ENCODE measurements at regions not wholly inside any gene's neighbourhood (a gene's known extent, or its start where the extent isn't known, plus 50 kb on each side); places are given as distances from the start of the nearest gene placed in this dataset.
"Not testable (repeated sequence)": the region's sequence is repeated elsewhere in the genome, so short reads cannot be mapped to it uniquely, and the experiment has no call there.

DNA sequence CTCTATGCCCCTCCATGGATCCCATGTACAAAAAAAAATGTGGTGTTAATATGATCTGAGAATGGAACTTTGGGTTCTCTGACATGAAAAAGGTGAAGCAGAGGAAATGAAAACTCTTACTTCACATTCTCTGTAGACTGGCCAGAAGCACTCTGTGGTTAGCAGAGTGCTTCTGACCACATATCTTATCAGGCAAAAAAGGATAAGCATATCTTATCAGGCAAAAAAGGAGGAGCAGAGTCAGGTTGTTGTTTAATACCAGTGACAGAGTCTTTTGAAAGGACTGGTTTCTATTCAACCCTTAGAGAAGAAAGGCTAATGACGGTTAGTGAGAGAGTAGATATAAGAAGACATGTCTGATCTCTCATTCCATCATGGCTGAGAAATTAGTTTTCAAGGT lies 1404.8 kb downstream of the SLITRK1 start:
- DNase-seq = no peak

DNA sequence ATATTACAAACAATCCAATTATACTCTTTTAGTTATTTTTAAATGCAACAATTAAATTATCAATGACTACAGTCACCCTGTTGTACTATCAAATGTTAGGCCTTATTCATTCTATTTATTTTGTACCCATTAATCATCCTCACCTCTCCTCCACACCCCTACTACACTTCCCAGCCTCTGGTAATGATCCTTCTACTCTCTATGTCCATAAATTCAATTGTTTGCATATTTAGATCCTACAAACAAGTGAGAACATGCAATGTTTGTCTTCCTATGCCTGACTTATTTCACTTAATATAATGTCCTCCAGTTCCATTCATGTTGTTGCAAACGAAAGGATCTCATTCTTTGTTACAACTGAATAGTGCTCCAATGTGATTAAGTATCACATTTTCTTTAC lies 1414.6 kb downstream of the SLITRK1 start:
- no peak for DNase-seq

DNA sequence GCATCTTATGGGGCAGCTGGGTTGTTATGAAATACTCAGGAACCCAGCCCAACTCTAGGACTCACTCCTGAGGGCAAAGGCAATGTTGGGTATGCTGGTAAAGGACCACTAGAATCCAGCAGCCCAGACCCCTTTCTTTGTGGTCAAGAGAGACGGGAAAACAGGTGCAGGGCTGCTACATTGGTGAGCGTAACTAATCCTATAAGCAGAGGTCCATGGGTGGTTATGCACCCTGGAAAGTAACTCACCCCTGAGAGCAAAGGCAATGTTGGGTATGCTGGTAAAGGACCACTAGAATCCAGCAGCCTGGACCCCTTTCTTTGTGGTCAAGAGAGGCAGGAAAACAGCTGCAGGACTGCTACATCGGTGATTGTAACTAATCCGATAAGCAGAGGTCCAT lies 1422.7 kb downstream of the SLITRK1 start:
- DNase-seq = not testable (repeated sequence)

DNA sequence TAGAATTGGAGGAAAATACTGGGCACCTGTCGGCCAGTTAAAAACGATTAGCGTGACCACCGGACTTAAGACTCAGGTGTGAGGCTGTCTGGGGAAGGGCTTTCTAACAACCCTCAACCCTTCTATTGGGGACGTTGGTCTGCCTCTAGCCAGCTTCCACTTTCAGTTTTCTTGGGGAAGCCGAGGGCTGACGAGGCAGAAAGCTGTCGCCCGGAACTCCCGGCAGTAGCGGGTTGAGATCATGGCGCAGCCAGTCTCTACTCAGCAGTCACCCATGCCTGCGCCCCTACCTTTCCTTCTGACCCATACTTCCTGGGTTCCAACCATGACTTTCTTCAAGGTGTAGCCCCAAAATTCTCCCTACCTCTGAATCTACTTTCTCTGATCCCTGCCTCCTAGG lies 1424.1 kb downstream of the SLITRK1 start:
- DNase-seq = no peak

DNA sequence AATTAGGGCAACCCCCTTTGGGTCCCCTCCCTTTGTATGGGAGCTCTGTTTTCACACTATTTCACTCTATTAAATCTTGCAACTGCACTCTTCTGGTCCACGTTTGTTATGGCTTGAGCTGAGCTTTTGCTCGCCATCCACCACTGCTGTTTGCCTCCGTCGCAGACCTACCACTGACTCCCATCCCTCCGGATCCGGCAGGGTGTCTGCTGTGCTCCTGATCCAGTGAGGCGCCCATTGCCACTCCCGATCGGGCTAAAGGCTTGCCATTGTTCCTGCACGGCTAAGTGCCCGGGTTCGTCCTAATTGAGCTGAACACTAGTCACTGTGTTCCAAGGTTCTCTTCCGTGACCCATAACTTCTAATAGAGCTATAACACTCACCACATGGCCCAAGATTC lies 1424.7 kb downstream of the SLITRK1 start:
- not testable (repeated sequence) for DNase-seq

DNA sequence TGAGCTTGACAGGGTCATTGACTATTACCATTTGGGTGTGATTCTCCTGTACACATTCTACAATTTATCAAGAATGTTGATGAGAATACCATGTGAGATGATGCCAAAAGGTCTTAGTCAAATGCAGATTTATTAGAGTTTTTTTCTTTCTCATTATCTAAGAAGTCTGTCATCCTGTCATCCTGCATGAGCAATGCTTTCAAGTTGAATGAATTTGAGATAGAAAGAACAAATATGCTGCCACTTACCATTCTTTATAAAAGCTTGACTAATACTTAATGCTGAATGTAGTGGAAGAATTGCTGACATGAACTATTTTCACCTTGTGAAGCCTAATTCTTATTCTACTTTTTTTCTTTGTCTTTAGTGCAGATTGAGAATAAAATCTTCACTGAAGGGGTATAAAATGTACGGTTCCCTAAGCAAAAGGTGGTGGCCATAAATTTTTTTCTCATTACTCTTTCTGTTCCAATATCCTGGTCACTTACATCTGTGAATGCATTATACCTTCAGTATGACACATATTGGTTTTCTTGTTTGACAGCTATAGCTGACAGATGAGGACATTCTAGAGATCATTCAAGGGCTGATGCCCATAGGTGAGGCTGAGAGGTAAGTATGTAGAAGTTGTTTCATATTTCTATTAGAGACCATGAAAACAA lies 1434.7 kb downstream of the SLITRK1 start:
- no peak for DNase-seq

DNA sequence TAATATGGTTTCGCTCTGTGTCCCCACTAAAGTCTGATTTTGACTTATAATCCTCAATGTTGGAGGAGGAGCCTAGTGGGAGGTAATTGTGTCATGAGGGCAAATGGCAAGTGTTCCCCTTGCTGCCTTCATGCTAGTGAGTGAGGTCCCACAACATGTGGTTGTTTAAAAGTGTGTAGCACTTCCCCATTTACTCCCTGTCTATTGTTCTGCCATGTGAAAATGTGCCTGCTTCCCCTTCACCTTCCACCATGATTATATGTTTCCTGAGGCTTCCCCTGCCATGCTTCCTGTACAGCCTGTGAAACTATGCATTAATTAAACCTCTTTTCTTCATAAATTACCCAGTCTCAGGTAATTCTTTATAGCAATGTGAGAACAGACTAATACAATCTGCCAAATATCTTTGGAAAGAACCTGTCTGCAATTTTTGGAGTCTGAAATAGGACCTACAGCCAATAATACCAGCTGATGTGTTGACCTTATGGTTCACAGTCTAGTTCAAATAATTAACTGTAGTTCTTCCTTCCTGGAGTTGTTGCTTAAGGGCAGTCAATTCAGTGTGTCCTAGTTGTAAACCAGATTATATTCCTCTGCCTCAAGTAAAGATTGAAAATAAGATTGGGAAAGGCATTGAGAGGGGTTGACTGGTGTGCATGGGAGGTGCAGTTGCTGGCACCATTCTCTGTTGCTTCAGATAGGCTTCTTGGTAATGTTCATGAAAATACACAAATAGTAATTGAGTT lies 1442.9 kb downstream of the SLITRK1 start:
- no peak for DNase-seq

DNA sequence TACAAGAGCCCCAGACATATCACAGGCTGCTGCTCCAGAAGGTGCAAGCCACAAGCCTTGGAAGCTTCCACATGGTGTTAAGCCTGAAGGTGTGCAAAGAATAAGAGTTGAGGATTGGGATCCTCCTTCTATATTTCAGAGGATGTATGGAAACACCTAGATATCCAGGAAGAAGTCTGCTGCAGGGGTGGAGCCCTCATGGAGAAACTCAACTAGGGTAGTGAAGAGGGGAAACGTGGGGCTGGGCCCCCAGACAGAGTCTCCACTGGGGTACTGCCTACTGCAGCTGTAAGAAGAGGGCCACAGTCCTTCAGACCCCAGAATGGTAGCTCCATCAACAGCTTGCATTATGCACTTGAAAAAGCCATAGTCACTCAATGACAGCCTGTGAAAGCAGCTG lies 1444.0 kb downstream of the SLITRK1 start:
- DNase-seq = no peak

DNA sequence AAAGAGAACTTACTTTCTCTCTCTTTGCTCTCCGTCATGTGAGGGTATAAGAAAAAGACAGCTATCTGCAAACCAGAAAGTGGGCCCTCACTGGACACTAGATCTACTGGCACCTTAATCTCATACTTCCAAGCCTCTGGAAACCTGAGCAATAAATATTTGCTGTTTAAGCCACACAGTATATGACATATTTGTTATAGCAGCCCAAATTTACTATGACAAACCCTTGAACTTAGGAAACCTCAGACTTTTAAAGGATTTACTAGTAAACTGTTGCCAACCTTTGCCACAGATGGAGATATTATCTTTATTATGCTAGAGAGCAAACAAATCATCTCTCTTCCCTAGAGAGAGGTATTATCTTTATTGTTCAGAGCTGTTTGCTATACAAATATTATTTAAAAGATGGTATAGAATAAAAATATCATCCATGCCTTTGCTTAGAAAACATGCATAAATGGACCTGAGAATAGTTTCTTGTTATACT lies 1446.1 kb downstream of the SLITRK1 start:
- no peak for DNase-seq

DNA sequence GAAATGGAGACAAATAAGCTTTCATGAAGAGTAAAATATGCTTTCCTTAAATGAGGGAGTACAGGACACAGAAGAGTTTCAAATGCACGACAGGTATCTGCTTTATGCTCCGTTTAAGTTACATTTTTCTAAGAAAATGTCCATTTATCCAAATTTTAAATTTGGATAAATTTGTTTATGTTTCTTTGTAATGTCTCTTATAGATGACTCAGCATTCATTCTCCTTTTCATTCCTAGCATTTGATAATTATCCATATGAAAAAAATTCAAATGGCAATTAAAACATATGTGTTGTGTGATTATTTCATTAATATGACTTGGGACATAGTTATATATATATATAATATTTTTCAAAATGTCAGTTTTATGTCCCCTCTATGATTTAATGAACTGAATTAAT lies 1449.3 kb downstream of the SLITRK1 start:
- DNase-seq = no peak

DNA sequence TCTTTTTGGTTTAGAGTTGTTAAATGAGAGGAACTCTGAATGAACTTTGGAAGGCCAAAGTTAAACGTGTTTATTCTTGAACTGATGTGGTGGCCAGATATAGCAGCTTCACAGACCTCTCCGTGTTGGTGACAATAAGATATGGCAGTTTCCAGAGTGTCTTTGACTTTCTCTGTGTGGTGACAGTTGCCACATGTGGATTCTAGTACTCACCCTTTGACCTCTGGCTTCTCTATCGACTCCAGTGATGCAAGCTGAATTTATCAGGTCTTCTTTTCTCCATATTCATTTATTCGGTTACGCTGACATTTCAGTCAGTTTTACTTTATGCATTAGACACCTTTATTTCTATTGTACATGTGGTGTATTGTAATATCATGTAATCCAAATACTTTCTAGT lies 1469.5 kb downstream of the SLITRK1 start:
- no peak for DNase-seq

DNA sequence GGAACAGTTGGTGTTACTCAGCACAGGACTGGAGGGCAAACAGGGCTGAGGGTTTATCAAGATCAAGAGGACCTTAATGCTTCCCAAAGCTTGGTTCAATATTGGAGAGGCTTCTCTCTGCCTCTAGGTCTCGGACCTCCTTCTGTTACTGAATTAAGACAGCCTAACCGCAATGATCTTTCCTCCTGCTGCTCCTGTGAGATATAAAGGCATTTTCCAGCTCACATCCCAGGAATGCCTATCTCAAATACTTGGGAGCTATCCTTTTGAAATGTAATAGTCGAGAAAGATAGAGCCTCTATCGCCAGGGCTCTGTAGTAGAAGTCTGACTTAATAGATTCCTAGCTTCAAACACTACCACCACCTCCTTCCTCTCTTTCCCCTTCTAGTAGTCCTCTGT lies 1475.0 kb downstream of the SLITRK1 start:
- DNase-seq = no peak

DNA sequence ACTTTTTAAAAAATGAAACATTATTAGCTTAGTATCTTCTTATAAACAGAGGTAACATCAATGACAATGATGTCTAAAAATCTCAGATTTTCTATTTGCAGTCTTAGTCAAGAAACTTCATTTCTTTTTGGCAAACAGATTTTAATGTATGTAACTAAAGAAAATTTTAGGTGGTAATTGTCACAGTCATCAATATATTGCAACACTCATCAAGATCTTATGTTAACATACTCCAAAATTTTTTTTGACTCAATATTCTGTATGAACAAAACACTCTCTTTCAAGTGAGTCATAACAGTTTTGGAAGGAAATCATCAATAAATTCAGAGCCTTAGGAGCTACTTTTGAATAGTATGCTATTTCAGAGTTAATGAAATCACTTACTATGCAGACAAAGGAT lies 1507.6 kb downstream of the SLITRK1 start:
- no peak for DNase-seq

DNA sequence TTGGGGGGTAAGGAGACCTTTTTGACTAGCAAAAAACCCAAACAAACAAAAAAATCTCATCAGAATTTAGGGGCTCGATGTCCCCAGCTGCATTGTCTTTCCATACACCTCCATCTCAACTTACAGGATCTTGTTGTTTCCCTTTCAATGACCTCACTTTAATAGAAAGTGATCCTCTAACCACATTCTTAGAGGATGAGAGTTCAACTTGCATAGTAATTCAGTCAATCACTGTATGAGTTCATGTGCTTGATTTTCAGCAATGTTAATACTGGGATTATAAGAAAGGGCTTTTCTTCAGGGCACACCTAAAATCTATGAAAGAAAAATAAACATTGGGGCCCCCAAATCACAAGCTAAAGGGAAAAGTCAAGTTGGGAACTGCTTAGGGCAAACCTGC lies 1512.0 kb downstream of the SLITRK1 start:
- no peak for DNase-seq

DNA sequence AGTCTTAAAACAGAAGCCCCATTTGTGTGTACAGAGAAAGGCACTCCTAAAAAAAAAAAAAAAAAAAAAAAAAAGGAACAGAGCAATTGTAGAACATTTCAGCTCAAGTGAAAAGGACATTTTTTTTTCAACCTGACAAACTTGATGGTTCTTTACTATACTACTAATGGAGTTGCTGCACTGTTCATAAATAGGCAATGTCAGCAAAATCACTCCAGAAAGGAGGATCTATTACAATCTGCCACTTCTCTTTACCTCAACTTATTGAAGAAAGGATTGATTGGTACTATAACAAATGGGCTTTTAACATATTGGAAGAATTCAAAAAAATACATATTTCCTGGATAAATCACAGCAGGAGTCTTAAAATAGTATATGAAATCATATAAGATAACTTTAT lies 1517.7 kb downstream of the SLITRK1 start:
- DNase-seq = no peak

DNA sequence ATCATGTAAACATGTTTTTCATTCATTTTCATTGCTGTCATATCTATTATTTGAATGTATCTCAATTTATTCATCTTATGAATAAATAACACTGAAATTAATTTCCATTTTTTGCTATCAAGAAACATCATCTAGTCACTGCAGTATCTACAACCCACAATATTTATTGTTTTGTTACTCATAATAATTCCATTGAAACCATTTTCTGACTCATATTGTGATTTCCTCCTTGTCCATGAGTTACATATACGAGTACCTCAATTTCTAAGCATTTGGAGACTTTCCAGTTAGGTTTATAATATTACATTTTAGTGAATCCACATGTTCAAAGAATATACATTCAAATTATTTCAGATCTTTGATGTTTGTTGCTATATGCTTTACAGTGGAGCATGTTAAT lies 1524.0 kb downstream of the SLITRK1 start:
- DNase-seq = no peak

DNA sequence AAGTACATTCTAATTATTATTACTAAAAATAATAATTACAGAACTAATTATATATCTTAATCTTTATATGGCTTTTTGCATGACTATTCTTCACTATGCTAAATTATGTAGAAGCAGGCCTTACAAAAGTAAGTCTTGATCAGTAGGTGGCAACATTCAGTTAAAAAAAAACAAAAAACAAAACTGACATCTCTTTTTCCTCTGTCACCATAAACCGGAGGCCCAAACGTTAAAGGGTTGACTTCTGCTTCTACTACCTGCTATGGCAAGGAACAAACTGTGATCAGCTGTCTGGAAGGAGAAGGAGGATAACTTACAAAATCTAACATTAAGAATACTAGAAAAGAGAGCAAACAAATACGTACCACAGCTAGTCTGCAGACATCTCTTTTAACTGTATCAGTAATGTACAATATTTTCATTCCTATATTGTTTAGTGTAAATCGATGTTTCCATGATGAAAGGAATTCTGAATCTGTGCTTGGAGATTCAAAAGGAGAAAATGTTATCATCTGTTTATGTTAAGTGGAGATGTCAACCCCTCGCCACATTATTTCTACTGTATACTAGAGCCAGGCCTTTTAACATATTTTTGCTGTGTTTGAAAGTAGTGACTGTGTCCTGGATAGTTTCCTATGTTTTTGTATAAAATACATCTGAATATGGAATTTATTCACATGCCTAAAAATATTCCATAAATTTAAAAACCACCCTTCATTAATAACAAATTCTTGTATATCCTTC lies 1525.4 kb downstream of the SLITRK1 start:
- peak; percentile 18 for DNase-seq

DNA sequence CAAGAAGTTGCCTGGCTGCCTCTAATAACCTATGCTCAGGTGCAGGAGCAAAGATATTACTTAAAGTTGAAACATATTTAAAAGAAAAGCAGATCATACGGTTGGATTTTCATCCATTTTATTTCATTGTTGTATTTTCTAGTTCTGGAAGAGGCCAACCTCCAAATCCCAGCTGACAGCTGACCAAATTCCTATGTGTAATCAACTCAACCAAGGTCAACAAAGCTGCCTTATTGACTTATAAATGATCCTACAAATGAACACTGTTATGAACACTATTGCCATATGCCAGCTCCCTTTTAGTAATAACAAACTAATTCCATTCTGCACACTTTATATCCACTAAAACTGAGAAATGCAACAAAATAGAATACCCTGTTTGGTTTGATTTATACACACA lies 1537.4 kb downstream of the SLITRK1 start:
- DNase-seq = no peak

DNA sequence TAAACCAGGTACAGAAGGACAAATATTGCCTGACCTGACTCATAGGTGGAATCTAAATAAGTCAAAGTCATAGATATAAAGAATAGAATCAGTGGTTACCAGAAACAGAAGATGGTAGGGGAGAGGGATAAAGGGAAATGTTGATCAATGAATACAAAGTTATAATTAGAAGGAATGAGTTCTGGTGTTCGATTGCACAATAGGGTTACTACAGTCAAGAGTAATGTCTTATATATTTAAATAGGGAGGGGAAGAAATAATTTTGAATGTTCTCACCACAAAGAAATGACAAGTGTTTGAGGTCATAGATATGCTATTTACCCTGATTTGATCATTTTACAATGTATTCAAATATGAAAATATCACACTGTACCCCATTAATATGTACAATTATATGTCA lies 1541.2 kb downstream of the SLITRK1 start:
- no peak for DNase-seq

DNA sequence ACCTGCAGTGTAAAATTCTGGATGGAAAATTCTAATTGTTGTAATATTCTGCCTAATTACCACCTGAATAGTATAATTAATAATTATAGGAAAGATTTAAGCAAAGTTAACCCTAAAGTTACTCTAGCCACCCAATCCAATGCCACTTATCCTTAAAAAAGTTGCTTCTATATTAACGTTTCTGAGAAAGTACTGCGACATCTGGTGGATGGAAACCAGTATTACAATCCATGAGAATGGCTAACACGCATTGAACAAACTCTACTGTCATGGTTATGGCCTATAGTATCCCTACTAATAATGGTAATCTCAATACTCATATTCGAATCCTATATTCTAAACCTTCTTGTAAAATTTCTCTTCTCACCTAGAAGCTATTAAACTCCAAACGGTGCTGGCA lies 1551.8 kb downstream of the SLITRK1 start:
- no peak for DNase-seq

DNA sequence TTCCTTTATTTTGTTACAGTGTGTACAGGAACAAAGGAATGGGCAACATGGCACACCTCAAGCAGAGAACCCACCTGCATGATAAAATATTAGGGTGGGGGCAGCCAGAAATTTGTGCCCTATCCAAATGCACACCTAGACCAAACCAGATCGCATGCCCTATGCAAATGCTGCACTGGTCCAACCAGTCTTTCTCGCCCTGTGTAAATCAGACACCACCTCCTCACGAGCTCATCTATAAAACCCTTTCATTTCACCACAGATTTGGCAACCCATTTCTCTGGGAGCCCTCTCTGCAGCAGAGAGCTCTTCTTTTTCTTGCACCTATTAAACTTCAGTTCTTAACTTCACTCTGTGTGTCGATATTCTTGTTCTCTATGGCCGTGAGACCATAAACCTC lies 1559.2 kb downstream of the SLITRK1 start:
- DNase-seq = no peak

DNA sequence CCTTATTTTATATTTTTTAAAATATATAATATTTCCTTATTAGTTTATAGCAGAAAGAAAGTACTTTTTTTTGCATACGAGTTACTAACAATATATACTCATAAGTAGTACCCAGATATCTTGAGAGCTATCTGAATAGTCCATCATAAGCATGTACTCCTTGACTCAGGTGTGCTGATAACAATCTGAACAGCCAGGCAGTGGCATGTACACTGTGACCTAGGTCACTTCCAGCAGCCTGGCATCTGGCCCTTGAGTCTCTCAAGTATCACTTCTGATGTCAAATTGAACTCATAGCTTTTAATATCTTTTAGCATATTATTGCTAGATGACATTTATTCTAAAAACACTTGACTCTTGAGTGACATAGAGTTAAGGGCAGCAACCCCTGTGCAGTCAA lies 1576.7 kb downstream of the SLITRK1 start:
- no peak for DNase-seq

DNA sequence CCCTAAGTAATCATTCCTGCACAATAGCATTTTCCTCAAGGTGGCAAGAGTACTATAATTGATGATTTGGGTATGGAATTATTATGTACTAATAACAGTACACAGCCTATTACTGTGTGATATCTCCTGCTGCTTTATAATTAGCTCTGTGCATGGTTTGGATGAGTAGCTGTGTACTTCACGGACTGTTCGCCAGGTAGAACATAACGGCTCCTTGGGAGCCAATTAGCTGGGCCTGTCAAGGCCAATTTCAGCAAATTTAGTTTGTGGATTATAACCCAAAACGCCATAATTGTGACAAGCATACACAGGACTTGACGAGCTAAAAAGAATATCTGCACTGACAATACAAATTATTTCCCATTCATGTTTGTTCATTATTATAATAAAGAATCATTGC lies 1584.2 kb downstream of the SLITRK1 start:
- DNase-seq = no peak

DNA sequence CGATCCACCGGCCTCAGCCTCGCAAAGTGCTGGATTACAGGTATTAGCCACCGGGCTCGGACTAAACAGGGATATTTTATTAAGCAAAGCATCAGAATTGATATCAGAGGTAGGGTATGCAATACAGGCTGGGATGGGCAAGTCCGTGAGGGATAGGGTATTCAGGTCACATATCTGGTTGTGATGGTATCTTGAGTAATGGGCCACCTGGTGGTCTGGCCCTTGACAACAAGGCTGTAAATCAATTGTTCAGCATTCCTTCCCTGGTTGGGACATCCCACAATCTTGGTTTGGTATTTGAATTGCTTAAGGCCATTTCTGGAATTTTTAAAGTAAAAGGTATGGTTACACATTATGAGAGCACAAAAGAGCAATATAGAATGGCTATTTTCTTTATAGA lies 1588.0 kb downstream of the SLITRK1 start:
- no peak for DNase-seq

All from NCI-H1092 treated with DMSO at 0.1 percent for 48 hours (cell line).